Left ventricle myocardium inferior (tissue), 1 donor: ENCODE measurements at regions not wholly inside any gene's neighbourhood (a gene's known extent, or its start where the extent isn't known, plus 50 kb on each side); places are given as distances from the start of the nearest gene placed in this dataset.

Source experiments
- DNase-seq: peaks from one replicate; pipeline ENCODE4 v3.0.0-alpha.2; 2020
- H3K27ac ChIP-seq: fragments of 200-600 bp; replicated peaks from 2 replicates; pipeline ENCODE4 v1.8.0; 2021
- H3K27me3 ChIP-seq: fragments of 200-600 bp; 2 replicates; pipeline ENCODE4 v1.8.0; 2021; ENCODE audit warnings: low read depth
- H3K36me3 ChIP-seq: fragments of 200-600 bp; 2 replicates; pipeline ENCODE4 v1.8.0; 2021
- H3K4me1 ChIP-seq: fragments of 200-600 bp; 2 replicates; pipeline ENCODE4 v1.8.0; 2021
- H3K4me3 ChIP-seq: fragments of 200-600 bp; 2 replicates; pipeline ENCODE4 v1.8.0; 2021; ENCODE audit warnings: mild to moderate bottlenecking, moderate library complexity
- H3K9me3 ChIP-seq: fragments of 200-600 bp; replicated peaks from 2 replicates; pipeline ENCODE4 v1.8.0; 2021
- intact Hi-C: fragments of 100-400 bp; cut with micrococcal nuclease; formaldehyde crosslinking; loops from one replicate; pipeline ENCODE4 v1.11.0; 2022
- TF ChIP-seq, protein P1 (sequence below): fragments of 200-600 bp; IDR thresholded peaks from 2 replicates; pipeline ENCODE4 v1.8.0; 2021; ENCODE audit warnings: antibody characterized with exemption, mild to moderate bottlenecking, borderline replicate concordance
- donor health status: DM: no; HTN: yes; CAD: no; lungs with severe emphysema.

DNA sequence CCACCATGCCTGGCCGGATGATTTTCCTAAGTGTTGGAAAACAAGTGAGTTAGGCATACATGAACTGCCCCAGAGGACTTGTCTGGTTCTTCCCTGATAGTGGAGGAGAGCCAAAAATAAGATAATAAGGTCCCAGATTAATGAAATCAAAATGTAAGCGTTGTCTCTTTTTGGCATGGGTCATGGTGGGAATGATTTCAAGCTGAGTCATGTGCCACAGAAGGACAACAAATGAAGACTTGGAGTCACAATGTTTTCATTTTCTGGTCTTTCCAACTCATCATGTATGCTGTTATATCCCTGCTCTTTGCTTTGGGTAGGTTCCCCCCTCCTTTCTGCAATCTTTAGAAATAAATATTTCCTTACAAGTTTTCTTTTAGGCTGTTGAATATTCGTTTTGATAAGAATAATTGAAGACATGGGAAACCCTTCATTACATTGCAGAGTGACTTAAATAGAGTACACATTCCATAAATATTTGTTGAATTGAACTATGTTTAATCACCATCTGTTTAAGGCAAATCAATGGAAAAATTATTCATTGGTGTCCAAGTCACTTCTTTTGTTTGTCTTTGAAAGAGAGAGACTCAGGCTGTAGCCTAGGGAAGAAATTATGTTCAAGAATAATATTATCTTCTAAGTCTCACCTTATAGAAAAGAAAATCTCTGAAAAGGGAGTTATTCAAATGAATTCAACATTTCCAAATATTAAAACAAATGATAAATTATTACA lies 196.3 kb downstream of the CSNK1G3 start:
- DNase-seq = no peak
- intact Hi-C loops = no loop called here
- H3K36me3 ChIP-seq = no peaks in the 10 kb centered on the region

DNA sequence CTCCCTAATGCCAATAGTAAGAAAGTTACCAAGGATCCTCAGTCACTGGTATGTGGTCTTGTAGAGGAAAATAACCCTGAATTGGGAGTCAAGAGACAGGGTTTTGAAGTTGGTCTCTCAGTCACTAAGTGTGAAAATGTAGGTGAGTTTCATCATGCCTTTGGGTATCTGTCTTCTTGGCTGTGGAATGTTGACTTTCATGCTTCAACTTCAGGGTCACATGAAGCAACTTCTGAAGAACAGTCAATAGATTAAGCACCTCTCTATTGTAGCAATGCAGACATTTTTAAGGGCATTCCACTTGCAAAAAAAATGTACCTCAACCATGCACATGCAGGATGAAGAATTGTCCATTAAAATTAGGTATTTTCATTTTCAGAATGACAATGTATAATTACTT lies 194.6 kb downstream of the CSNK1G3 start:
- no peaks in the 10 kb centered on the region for H3K36me3 ChIP-seq
- intact Hi-C loops = no loop called here
- H3K4me1 ChIP-seq = peaks cover 19% of the 10 kb centered on the region
- H3K9me3 ChIP-seq = peaks cover 19% of the 10 kb centered on the region
- no peak overlapping the region for H3K4me3 ChIP-seq
- H3K27me3 ChIP-seq = no peaks in the 10 kb centered on the region
- no peak overlapping the region for H3K27ac ChIP-seq
- DNase-seq = no peak
- TF ChIP-seq, protein P1, sequence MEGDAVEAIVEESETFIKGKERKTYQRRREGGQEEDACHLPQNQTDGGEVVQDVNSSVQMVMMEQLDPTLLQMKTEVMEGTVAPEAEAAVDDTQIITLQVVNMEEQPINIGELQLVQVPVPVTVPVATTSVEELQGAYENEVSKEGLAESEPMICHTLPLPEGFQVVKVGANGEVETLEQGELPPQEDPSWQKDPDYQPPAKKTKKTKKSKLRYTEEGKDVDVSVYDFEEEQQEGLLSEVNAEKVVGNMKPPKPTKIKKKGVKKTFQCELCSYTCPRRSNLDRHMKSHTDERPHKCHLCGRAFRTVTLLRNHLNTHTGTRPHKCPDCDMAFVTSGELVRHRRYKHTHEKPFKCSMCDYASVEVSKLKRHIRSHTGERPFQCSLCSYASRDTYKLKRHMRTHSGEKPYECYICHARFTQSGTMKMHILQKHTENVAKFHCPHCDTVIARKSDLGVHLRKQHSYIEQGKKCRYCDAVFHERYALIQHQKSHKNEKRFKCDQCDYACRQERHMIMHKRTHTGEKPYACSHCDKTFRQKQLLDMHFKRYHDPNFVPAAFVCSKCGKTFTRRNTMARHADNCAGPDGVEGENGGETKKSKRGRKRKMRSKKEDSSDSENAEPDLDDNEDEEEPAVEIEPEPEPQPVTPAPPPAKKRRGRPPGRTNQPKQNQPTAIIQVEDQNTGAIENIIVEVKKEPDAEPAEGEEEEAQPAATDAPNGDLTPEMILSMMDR = no peak

More for the DNA sequence above, 196.3 kb downstream of the CSNK1G3 start:
- no peaks in the 10 kb centered on the region for H3K27me3 ChIP-seq
- peaks cover 32% of the 10 kb centered on the region for H3K9me3 ChIP-seq
- TF ChIP-seq, protein P1 = no peak
- no peak overlapping the region for H3K4me3 ChIP-seq
- H3K4me1 ChIP-seq = peaks cover 19% of the 10 kb centered on the region
- H3K27ac ChIP-seq = no peak overlapping the region

DNA sequence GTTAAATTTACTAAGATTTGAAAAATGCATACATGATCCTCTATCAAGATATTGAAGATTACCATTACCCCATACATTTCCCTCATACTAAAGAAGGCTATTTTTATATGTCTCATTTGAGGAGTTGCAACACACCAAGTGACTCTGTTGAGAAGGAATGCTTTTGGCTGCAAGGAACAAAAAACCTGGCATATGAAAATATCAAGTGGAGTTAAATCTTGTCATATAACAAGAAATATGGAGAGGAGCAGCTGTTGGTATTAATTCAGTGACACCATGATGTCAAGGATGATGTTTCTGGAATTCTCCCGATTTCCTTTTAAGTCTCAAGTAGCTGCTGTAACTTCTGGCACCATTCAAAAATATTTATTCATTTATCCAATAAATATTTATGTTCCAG lies 193.8 kb downstream of the CSNK1G3 start:
- Histone ChIP-seq H3K4me1 (peaks cover 22% of the 10 kb centered on the region), H3K4me3 (no peak overlapping the region), H3K27me3 (no peaks in the 10 kb centered on the region), H3K9me3 (peaks cover 19% of the 10 kb centered on the region), H3K36me3 (no peaks in the 10 kb centered on the region), H3K27ac (no peak overlapping the region)
- TF ChIP-seq, protein P1 = no peak
- intact Hi-C loops = no loop called here
- no peak for DNase-seq

DNA sequence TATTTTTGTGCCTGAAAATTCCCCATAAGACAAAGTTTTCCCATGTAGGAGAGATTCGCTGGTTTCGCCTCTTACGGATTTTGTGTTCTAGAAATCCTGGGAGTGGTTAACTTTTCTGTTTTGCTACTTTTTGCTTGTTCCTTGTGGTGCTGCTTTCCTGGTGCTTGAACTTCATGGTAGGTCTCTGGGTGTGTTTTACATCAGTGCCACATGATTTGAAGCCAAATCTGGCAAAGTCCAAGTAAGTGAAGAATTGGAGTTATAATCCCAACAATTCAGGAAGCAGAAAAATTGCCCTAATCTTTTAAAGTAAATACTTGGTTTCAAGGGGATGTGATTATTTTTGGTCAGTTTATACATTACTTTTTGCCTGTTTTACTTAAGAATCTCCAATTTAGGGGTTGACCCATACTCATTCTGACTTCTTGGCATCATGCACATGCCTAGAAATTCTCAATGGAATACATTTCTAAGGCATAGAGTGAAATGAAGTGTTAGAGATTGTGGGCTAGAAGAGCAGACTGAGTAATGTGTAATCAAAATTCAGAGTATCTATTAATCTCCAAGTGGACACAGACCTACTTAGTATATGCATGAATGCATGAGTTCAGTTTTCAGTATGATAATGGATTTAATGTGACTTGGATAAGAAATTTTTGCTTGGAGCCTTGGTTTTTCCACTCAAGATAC lies 189.7 kb downstream of the CSNK1G3 start:
- no peak for DNase-seq
- intact Hi-C loops = no loop called here
- Histone ChIP-seq H3K27ac (no peak overlapping the region), H3K36me3 (no peaks in the 10 kb centered on the region), H3K27me3 (no peaks in the 10 kb centered on the region), H3K9me3 (peaks cover 10% of the 10 kb centered on the region), H3K4me1 (peaks cover 25% of the 10 kb centered on the region), H3K4me3 (no peak overlapping the region)
- TF ChIP-seq, protein P1 = no peak

DNA sequence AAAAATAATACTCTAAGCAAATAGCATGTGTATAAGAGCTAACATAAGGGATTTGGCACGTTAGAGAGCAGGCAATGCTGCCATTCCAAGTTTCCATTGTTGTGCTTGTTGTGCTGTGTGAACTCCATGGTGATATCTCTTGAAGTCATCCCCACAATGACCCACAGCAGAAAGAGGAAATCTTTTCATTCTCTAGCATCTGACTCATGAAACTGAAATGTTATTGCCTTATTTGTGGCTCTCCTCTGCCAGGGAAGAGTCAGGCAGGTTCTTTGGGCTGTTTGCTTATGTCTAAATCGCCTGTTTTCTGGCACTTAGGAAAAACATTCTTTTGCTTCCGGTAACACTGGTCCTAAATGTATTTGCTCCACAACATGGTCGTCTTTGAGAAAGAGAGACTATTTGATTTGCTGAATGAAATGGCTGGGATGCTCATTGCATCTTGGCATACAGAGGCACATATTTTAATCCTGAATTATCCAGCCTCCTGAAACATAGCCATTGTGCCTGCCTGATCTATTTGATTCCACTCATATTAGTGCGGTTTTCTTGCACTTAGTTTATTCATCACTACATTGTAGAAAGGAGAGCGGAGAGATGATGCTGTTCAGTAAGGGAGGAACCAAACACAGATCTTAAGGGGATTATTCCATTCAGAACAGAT lies 188.8 kb downstream of the CSNK1G3 start:
- Histone ChIP-seq H3K4me1 (peaks cover 33% of the 10 kb centered on the region), H3K27ac (peak overlapping the region; percentile 40), H3K36me3 (no peaks in the 10 kb centered on the region), H3K27me3 (no peaks in the 10 kb centered on the region), H3K9me3 (peaks cover under 1% of the 10 kb centered on the region), H3K4me3 (no peak overlapping the region)
- DNase-seq = no peak
- intact Hi-C loops = no loop called here
- TF ChIP-seq, protein P1 = no peak
